ENCODE measurements at regions not wholly inside any gene's neighbourhood (a gene's known extent, or its start where the extent isn't known, plus 50 kb on each side); places are given as distances from the start of the nearest gene placed in this dataset.

- POLR2A ChIA-PET (ENCODE audit: partially characterized antibody): no interaction called here
- Histone ChIP-seq H4K8ac (ENCODE audit: extremely low read depth, insufficient read depth, low read length) (no peak overlapping the region), H2BK5ac (ENCODE audit: low read depth, low read length) (no peak overlapping the region), H3K79me1 (ENCODE audit: low read depth, low read length) (no peaks in the 10 kb centered on the region), H2BK20ac (ENCODE audit: low read length) (no peak overlapping the region), H3K4ac (replicated peaks; ENCODE audit: insufficient read length, low read depth, low read length) (no peak overlapping the region), H3K23me2 (ENCODE audit: low read depth, low read length) (no peaks in the 10 kb centered on the region), H3K27me3 (replicated peaks in 1 of 4; ENCODE audit: control insufficient read depth in 3 of 4, extremely low read depth in 1 of 4, insufficient read depth in 3 of 4, low read length in 3 of 4) (peaks cover 0 to 1% (median 0%) of the 10 kb centered on the region in 4 experiments; a peak in 1 of 7 replicates), H2BK120ac (replicated peaks; ENCODE audit: low read depth, low read length) (no peak overlapping the region), H3K9me3 (ENCODE audit: insufficient read depth in 2 of 2, low read depth in 1 of 2, low read length in 1 of 2) (no peaks in the 10 kb centered on the region), H3K14ac (ENCODE audit: insufficient read length) (no peak overlapping the region), H2AFZ (ENCODE audit: low read length) (no peak overlapping the region), H3K4me1 (replicated peaks in 1 of 4; ENCODE audit: control insufficient read depth in 3 of 4, insufficient read depth in 4 of 4, low read length in 3 of 4) (no peaks in the 10 kb centered on the region), H3K4me3 (ENCODE audit: extremely low read depth in 1 of 4, insufficient read depth in 2 of 4, low read depth in 3 of 4, low read length in 4 of 4) (no peak overlapping the region), H4K20me1 (replicated peaks in 1 of 2; ENCODE audit: control insufficient read depth in 1 of 2, insufficient read depth in 2 of 2, low read length in 2 of 2) (no peaks in the 10 kb centered on the region), H3K4me2 (ENCODE audit: insufficient read depth in 1 of 2, low read depth in 2 of 2, low read length in 2 of 2) (no peak overlapping the region), H4K5ac (ENCODE audit: insufficient read length, low read depth, low read length) (no peak overlapping the region), H4K91ac (replicated peaks; ENCODE audit: insufficient read length, low read length) (no peak overlapping the region), H3K56ac (replicated peaks; ENCODE audit: insufficient read length, low read depth, low read length) (no peak overlapping the region), H2BK12ac (ENCODE audit: low read depth, low read length) (no peak overlapping the region), H3K79me2 (ENCODE audit: control insufficient read depth in 1 of 2, insufficient read depth in 2 of 2, low read length in 2 of 2) (no peaks in the 10 kb centered on the region), H3K27ac (ENCODE audit: low read depth, low read length) (no peak overlapping the region), H3K23ac (ENCODE audit: insufficient read length) (no peak overlapping the region), H3K18ac (ENCODE audit: extremely low read depth, low read length) (no peak overlapping the region), H3K36me3 (ENCODE audit: control insufficient read depth in 2 of 4, insufficient read depth in 4 of 4, low read length in 3 of 4) (peaks cover 0 to 28% (median 2%) of the 10 kb centered on the region in 4 experiments; a peak in 4 of 8 replicates), H2AK5ac (ENCODE audit: low read depth, low read length) (no peak overlapping the region), H3K9ac (replicated peaks in 1 of 4; ENCODE audit: extremely low read depth in 1 of 4, low read depth in 3 of 4, low read length in 3 of 4) (no peak overlapping the region), H2BK15ac (ENCODE audit: low read length) (no peak overlapping the region)
- DNase-seq (ENCODE audit: low read depth in 1 of 2, low spot score in 2 of 2): no peak
- no peak for FAIRE-seq
- WGBS, 2 experiments (ENCODE audit: extremely low coverage in 1 of 2, insufficient coverage in 1 of 2, insufficient read length in 1 of 2, insufficient replicate concordance in 2 of 2, low coverage in 1 of 2, low lambda C conversion rate in 2 of 2, missing lambda C conversion rate in 1 of 2): 84% methylated on average over 7 of the region's 7 CpGs; no CpG with 5 or more reads in 1 of the 2 experiments
- CTCF ChIA-PET (ENCODE audit: partially characterized antibody): no interaction called here
- TF ChIP-seq NANOG (IDR thresholded peaks at IDR 0.05; ENCODE audit: insufficient read depth, low read depth, low read length, poor library complexity, severe bottlenecking) (no peak), ASH2L (IDR thresholded peaks at IDR 0.05; ENCODE audit: low read length) (no peak), ATF3 (IDR thresholded peaks at IDR 0.05; ENCODE audit: insufficient read depth, low read depth, low read length) (no peak), FOSL1 (IDR thresholded peaks at IDR 0.05; ENCODE audit: insufficient read depth, low read depth, low read length) (no peak), TAF1 (IDR thresholded peaks at IDR 0.05; ENCODE audit: low read depth, low read length) (no peak), TEAD4 (IDR thresholded peaks at IDR 0.05; ENCODE audit: low read depth, low read length) (no peak), TBP (IDR thresholded peaks at IDR 0.05; ENCODE audit: low read depth, low read length) (no peak), ZNF274 (IDR thresholded peaks at IDR 0.05; ENCODE audit: borderline replicate concordance, extremely low read depth, low read length) (no peak), GABPA (IDR thresholded peaks at IDR 0.05; ENCODE audit: borderline replicate concordance, insufficient read depth, low read length) (no peak), SIRT6 (IDR thresholded peaks at IDR 0.05; ENCODE audit: low read length) (no peak), CEBPB (IDR thresholded peaks at IDR 0.05; ENCODE audit: low read depth, low read length) (no peak), TAF7 (optimal IDR thresholded peaks at IDR 0.05; ENCODE audit: borderline replicate concordance, low read depth, low read length) (no peak), YY1 (IDR thresholded peaks at IDR 0.05; ENCODE audit: low read depth, low read length) (no peak), BRCA1 (IDR thresholded peaks at IDR 0.05; ENCODE audit: low read depth, low read length) (no peak), KDM5A (IDR thresholded peaks at IDR 0.05; ENCODE audit: low read length) (no peak), EGR1 (IDR thresholded peaks at IDR 0.05; ENCODE audit: borderline replicate concordance, low read depth, low read length) (no peak)
Observed at GRCh38 chr11:34758262-34758661, 137.4 kb downstream of the EHF start.

Data from H1 (cell line).